ENCODE measurements at regions not wholly inside any gene's neighbourhood (a gene's known extent, or its start where the extent isn't known, plus 50 kb on each side); places are given as distances from the start of the nearest gene placed in this dataset.
A peak's percentile ranks its signal among the peaks of the same experiment; 100 is the strongest.

DNA sequence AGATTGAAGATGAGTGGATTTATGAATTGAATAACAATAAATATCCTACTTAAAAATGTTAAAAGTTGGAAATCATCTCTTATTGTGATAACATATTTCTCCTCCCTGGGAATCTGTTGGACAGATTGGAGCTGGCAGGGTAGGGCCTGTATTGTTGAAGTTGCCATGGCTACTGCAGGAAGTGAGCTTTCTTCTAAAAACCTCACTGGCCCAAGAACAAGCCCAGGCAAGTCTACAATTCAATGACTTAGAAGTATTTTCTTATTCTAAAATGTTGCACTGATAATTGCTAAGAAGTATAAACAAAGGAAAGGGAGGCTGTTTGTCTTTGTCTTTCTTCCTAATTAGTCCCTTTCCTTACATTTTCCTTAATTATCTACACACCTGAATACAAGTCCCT, 112.1 kb downstream of the DLEU7 start:
- H3K27me3 ChIP-seq = no peaks in the 10 kb centered on the region
- no peaks in the 10 kb centered on the region for H3K9me3 ChIP-seq
- FAIRE-seq = no peak
- no peak overlapping the region for H3K4me3 ChIP-seq
- intact Hi-C loops (cut with DNase I) = no loop called here
- no peaks in the 10 kb centered on the region for H3K36me3 ChIP-seq
- H3K4me1 ChIP-seq = no peaks in the 10 kb centered on the region
- no peak overlapping the region for H3K27ac ChIP-seq
- no peak for ATAC-seq
- TF ChIP-seq, protein P1, sequence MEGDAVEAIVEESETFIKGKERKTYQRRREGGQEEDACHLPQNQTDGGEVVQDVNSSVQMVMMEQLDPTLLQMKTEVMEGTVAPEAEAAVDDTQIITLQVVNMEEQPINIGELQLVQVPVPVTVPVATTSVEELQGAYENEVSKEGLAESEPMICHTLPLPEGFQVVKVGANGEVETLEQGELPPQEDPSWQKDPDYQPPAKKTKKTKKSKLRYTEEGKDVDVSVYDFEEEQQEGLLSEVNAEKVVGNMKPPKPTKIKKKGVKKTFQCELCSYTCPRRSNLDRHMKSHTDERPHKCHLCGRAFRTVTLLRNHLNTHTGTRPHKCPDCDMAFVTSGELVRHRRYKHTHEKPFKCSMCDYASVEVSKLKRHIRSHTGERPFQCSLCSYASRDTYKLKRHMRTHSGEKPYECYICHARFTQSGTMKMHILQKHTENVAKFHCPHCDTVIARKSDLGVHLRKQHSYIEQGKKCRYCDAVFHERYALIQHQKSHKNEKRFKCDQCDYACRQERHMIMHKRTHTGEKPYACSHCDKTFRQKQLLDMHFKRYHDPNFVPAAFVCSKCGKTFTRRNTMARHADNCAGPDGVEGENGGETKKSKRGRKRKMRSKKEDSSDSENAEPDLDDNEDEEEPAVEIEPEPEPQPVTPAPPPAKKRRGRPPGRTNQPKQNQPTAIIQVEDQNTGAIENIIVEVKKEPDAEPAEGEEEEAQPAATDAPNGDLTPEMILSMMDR (IDR thresholded peaks at IDR 0.05) = no peak
- no peak for DNase-seq

DNA sequence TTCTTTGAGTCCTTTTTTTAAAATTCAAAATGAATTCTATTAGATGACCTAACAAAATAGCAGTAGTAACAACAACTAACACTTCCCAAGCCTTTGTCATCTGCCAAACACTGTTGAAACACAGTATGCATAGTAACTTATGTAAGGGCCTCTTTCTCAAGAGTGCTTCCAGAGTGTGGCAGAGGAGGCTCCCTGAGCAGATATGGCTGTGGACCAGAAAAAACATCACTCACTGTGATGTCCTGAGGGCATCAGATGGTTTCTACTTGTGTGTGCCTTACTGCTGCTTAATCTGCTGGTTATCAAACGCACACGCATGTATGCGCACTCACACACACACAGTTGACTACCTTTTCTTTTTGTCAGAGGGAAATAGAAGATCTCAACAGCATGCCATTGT, 110.8 kb downstream of the DLEU7 start:
- DNase-seq = no peak
- ATAC-seq = peak in 1 of 4 donors; percentile 43
- no peaks in the 10 kb centered on the region for H3K27me3 ChIP-seq
- H3K4me3 ChIP-seq = no peak overlapping the region
- 76 to 92% methylated on average over 3 of the region's 3 CpGs for WGBS, 2 donors
- FAIRE-seq = no peak
- no peaks in the 10 kb centered on the region for H3K9me3 ChIP-seq
- TF ChIP-seq, protein P1 (IDR thresholded peaks at IDR 0.05) = no peak
- intact Hi-C loops (cut with DNase I) = no loop called here
- H3K27ac ChIP-seq = no peak overlapping the region
- no peaks in the 10 kb centered on the region for H3K4me1 ChIP-seq
- no peaks in the 10 kb centered on the region for H3K36me3 ChIP-seq

GRCh38 chr13:50733392-50733791, 110.1 kb downstream of the DLEU7 start:
- Histone ChIP-seq H3K36me3 (no peaks in the 10 kb centered on the region), H3K4me3 (no peak overlapping the region), H3K4me1 (no peaks in the 10 kb centered on the region), H3K9me3 (no peaks in the 10 kb centered on the region), H3K27me3 (no peaks in the 10 kb centered on the region), H3K27ac (no peak overlapping the region)
- DNase-seq (no peak), ATAC-seq (no peak), FAIRE-seq (no peak)
- WGBS, 2 donors = 66 to 78% methylated on average over 3 of the region's 3 CpGs
- TF ChIP-seq, protein P1 (IDR thresholded peaks at IDR 0.05) = no peak
- intact Hi-C loops (cut with DNase I) = no loop called here

DNA sequence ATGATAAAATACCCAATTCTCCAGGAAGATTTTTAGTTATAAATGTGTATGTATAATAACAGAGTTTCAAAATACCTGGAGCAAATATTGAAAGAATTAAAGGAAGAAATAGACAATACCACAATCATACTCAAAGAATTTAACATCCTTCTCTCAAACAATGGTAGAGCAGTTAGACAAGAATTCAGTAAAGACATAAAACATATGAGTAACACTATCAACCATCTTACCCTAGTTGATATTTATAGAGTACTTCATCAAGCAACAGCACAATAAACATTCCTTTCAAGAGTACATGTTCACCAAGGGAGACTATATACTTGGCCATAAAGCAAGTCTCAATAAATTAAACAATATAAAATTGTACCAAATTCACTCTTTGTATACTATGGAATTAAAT, 108.4 kb downstream of the DLEU7 start:
- TF ChIP-seq, protein P1 (IDR thresholded peaks at IDR 0.05) = no peak
- DNase-seq (no peak), FAIRE-seq (no peak), ATAC-seq (no peak)
- H3K27me3 ChIP-seq = no peaks in the 10 kb centered on the region
- no peak overlapping the region for H3K27ac ChIP-seq
- no peaks in the 10 kb centered on the region for H3K9me3 ChIP-seq
- no peaks in the 10 kb centered on the region for H3K4me1 ChIP-seq
- no peak overlapping the region for H3K4me3 ChIP-seq
- intact Hi-C loops (cut with DNase I) = no loop called here
- no peaks in the 10 kb centered on the region for H3K36me3 ChIP-seq

GRCh38 chr13:50740052-50740741, 103.3 kb downstream of the DLEU7 start:
- H3K27me3 ChIP-seq = no peaks in the 10 kb centered on the region
- no peaks in the 10 kb centered on the region for H3K4me1 ChIP-seq
- H3K9me3 ChIP-seq = no peaks in the 10 kb centered on the region
- intact Hi-C loops (cut with DNase I) = no loop called here
- no peak overlapping the region for H3K27ac ChIP-seq
- ATAC-seq = no peak
- TF ChIP-seq, protein P1 (IDR thresholded peaks at IDR 0.05) = no peak
- no peak for DNase-seq
- no peaks in the 10 kb centered on the region for H3K36me3 ChIP-seq
- no peak overlapping the region for H3K4me3 ChIP-seq
- no peak for FAIRE-seq
- WGBS, 2 donors = 74 to 77% methylated on average over 3 of the region's 3 CpGs

All from pancreas (tissue), 10 donors.